Duodenal mucosa (tissue), 2 donors: ENCODE measurements at regions not wholly inside any gene's neighbourhood (a gene's known extent, or its start where the extent isn't known, plus 50 kb on each side); places are given as distances from the start of the nearest gene placed in this dataset.

Experiments
- H3K27ac ChIP-seq: one replicate; pipeline ENCODE4 v1.7.0; 2013; ENCODE audit warnings: low read depth, low read length
- H3K27me3 ChIP-seq, 2 donors: one replicate each; pipeline ENCODE4 v1.7.0; 2013; ENCODE audit warnings: low read length in 2 of 2, control low read depth in 1 of 2; ENCODE audit not compliant: insufficient read depth in 2 of 2, control insufficient read depth in 1 of 2
- H3K36me3 ChIP-seq, 2 donors: one replicate each; pipeline ENCODE4 v1.7.0; 2013; ENCODE audit warnings: low read length in 2 of 2, control low read depth in 1 of 2; ENCODE audit not compliant: insufficient read depth in 2 of 2, control insufficient read depth in 1 of 2
- H3K4me1 ChIP-seq, 2 donors: one replicate each; pipeline ENCODE4 v1.7.0; 2013; ENCODE audit warnings: low read length in 2 of 2, control low read depth in 1 of 2; ENCODE audit not compliant: insufficient read depth in 2 of 2, control insufficient read depth in 1 of 2
- H3K4me3 ChIP-seq, 2 donors: one replicate each; pipeline ENCODE4 v1.7.0; 2013; ENCODE audit warnings: low read length in 2 of 2, low read depth in 1 of 2
- H3K9ac ChIP-seq, 2 donors: one replicate each; pipeline ENCODE4 v1.7.0; 2013; ENCODE audit warnings: low read length in 2 of 2, low read depth in 1 of 2
- H3K9me3 ChIP-seq, 2 donors: one replicate each; pipeline ENCODE4 v1.7.0; 2013; ENCODE audit warnings: low read length in 2 of 2, control low read depth in 1 of 2; ENCODE audit not compliant: control insufficient read depth in 1 of 2

DNA sequence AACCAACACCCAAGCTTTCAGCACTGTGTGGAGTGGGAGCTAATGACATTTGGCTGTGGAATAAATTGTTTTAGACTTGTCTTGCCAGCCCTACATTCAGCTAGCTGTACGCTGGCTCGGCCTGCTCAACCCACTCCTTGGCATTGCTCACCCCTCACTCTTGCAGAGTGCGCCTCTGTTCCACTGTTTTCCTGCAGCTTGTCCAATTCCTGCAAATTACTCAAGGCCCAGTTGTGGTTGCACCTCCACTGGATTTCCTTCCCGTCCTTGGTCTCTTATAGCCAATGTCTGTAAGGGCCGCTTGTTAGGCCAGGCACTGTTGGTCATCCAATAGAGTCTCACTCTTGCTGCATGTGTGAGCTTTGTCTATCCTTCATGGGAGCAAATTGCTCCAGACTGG lies 55.5 kb upstream of the ADRA1D start:
- Histone ChIP-seq H3K4me3 (no peak overlapping the region), H3K36me3 (no peaks in the 10 kb centered on the region), H3K27me3 (peaks cover 0 to 4% of the 10 kb centered on the region in 2 donors), H3K9me3 (no peaks in the 10 kb centered on the region), H3K9ac (no peak overlapping the region), H3K4me1 (no peaks in the 10 kb centered on the region), H3K27ac (no peak overlapping the region)

DNA sequence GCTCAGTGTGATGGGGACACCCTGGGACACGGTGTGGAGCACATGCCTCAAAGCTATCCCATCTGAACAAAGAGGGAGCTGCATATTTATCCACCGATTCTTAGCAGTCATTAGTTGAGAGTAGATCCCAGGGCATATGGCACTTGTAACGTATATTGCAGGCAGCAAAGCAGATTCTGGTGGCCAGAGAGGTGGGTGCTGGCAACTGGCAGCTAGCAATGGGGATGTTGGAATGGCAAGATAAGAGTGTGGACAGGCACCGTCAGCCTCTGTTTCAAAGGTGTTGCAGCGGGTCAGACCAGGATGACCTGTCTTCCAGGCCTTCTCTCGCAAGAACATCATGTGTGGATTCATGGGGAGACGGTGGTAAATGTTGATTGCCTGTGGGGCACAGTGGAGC lies 54.0 kb upstream of the ADRA1D start:
- Histone ChIP-seq H3K4me3 (no peak overlapping the region), H3K27me3 (peaks cover 0 to 4% of the 10 kb centered on the region in 2 donors), H3K9me3 (no peaks in the 10 kb centered on the region), H3K27ac (no peak overlapping the region), H3K36me3 (no peaks in the 10 kb centered on the region), H3K4me1 (no peaks in the 10 kb centered on the region), H3K9ac (no peak overlapping the region)

DNA sequence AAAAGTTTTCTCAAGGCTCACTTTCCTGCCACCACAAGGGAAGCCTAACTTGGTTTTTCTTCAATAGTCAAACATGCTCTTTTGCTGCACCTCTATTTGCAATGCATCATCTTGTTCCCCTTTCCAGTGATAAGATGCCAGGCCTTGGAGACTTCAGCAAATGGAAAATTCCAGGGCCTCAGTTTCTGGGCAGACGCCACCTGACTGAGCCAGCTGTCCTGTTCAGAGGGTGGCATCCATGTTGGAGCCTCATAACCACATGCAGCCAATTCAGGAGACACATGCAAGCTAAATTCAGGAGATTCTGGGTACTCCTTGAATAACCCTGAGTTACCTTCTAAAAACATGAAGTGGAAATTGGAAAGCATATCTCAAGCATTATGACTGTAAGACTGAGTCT lies 51.8 kb upstream of the ADRA1D start:
- Histone ChIP-seq H3K27ac (no peak overlapping the region), H3K36me3 (no peaks in the 10 kb centered on the region), H3K4me1 (no peaks in the 10 kb centered on the region), H3K9me3 (no peaks in the 10 kb centered on the region), H3K9ac (no peak overlapping the region), H3K4me3 (no peak overlapping the region), H3K27me3 (peaks cover 0 to 4% of the 10 kb centered on the region in 2 donors)

DNA sequence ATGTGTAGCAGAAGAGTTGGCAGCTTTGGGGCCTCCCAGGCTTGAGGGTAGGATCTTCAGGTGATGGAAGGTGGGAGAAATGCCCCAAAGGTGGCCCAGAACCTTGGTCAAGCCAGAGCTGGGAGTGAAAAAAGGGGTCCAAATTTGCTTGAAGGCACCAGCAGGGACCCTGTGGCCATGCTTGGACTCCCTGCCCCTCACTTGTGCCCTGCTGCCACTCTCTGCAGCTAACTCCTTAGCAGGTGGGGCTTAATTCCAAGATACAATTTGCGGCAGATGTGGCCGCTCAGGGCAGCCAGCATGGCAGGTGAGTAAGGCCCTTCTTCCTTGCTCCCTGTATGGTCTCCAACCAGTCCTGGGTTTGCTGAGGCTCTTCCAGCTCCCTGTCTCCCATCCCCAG lies 51.3 kb upstream of the ADRA1D start:
- Histone ChIP-seq H3K36me3 (no peaks in the 10 kb centered on the region), H3K27ac (no peak overlapping the region), H3K4me3 (no peak overlapping the region), H3K27me3 (peaks cover 0 to 4% of the 10 kb centered on the region in 2 donors), H3K9ac (no peak overlapping the region), H3K4me1 (no peaks in the 10 kb centered on the region), H3K9me3 (no peaks in the 10 kb centered on the region)

DNA sequence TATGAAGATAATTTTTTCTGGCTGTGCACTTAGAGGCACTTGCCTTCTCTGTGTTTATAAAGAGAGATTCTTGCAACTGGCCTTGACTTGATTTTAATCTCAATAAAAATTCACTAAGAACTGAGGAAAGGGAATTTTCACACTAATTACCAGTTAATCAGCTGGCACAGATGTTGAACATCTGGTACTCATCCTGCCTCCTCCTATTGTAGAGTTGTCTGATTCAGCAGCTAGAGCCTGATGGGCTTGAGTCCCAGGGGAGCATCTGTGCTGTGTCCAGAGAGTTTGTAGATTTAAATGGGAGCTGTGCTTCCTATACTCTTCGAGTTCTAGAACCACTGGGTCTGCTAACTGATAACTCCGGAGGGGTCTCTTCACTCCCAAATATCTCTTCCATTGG lies 50.7 kb upstream of the ADRA1D start:
- Histone ChIP-seq H3K27ac (no peak overlapping the region), H3K9me3 (no peaks in the 10 kb centered on the region), H3K36me3 (no peaks in the 10 kb centered on the region), H3K4me1 (no peaks in the 10 kb centered on the region), H3K9ac (no peak overlapping the region), H3K4me3 (no peak overlapping the region), H3K27me3 (peaks cover 0 to 4% of the 10 kb centered on the region in 2 donors)

DNA sequence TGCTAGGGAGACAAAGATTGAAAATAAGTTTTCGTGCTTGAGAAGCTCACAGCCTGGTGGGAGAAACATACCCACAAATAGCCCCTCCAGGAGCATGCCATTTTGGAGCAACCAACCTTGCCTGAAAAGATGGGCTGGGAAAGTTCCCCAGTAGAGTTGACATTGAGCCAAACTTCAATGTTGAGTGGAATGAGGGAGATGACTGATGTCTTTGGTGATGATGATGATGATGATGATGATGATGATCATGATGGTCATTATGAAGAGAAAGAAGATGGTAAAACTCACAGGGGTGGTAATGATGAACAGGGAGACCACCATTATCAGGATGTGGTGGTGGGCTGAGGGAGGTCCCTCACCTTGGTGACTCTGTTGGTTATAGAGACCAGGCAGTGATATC lies 50.1 kb upstream of the ADRA1D start:
- no peaks in the 10 kb centered on the region for H3K4me1 ChIP-seq
- H3K4me3 ChIP-seq, result no peak overlapping the region
- H3K36me3 ChIP-seq, result no peaks in the 10 kb centered on the region
- no peak overlapping the region for H3K9ac ChIP-seq
- no peaks in the 10 kb centered on the region for H3K9me3 ChIP-seq
- H3K27ac ChIP-seq, result no peak overlapping the region
- H3K27me3 ChIP-seq, result peaks cover 0 to 4% of the 10 kb centered on the region in 2 donors
